OCI-LY1 (cell line): ENCODE measurements at regions not wholly inside any gene's neighbourhood (a gene's known extent, or its start where the extent isn't known, plus 50 kb on each side); places are given as distances from the start of the nearest gene placed in this dataset.

Experiments used
- CTCF ChIP-seq: fragments of 200-600 bp; sonication (generic), shearing (Covaris generic); IDR thresholded peaks from 2 replicates; pipeline ENCODE4 v1.5.1; 2017; ENCODE audit warnings: mild to moderate bottlenecking, antibody characterized with exemption, low read length, moderate library complexity, mixed read lengths
- EZH2 ChIP-seq: fragments of 200-600 bp; sonication (generic), shearing (Covaris generic); IDR thresholded peaks from 2 replicates; pipeline ENCODE4 v1.8.0; 2017; ENCODE audit warnings: borderline replicate concordance, mixed run types, mild to moderate bottlenecking, antibody characterized with exemption, low read length, moderate library complexity, mixed read lengths

- no peak for TF ChIP-seq CTCF
- no peak for TF ChIP-seq EZH2
Observed at GRCh38 chr4:187910741-187911140, 84.8 kb upstream of the ZFP42 start.
